A673 (cell line): ENCODE measurements at regions not wholly inside any gene's neighbourhood (a gene's known extent, or its start where the extent isn't known, plus 50 kb on each side); places are given as distances from the start of the nearest gene placed in this dataset.
"Not testable (repeated sequence)": the region's sequence is repeated elsewhere in the genome, so short reads cannot be mapped to it uniquely, and the experiment has no call there.

Experiments
- BruUV-seq: library from RNA; stranded (reverse); fragments of 400-500 nt; replicated peaks from 2 replicates; lab custom pipeline; 2021; lab: Mats Ljungman, UMichigan
- CTCF ChIA-PET: fragments of 300-600 bp; sonication (Branson Sonifier 250); formaldehyde crosslinking; loops from one replicate; lab custom pipeline; 2022; ENCODE audit warnings: antibody characterized with exemption; lab: Charles Lee
- POLR2A ChIA-PET: fragments of 300-600 bp; sonication (Branson Sonifier 250); formaldehyde crosslinking; loops from one replicate; lab custom pipeline; 2022; ENCODE audit warnings: antibody characterized with exemption; ENCODE audit not compliant: low non-redundant PET; lab: Charles Lee
- DNase-seq: peaks from one replicate; pipeline ENCODE4 v3.0.0-alpha.2; 2015; ENCODE audit warnings: low spot score
- H3K27ac ChIP-seq: fragments of 200-600 bp; sonication (generic); 2 replicates; pipeline ENCODE4 v1.5.1; 2016; ENCODE audit warnings: mixed run types, low read depth, mild to moderate bottlenecking, mixed read lengths, antibody characterized with exemption, low read length; ENCODE audit not compliant: poor library complexity, severe bottlenecking
- H3K27me3 ChIP-seq: fragments of 200-600 bp; sonication (generic); replicated peaks from 2 replicates; pipeline ENCODE4 v1.6.1; 2017; ENCODE audit warnings: mixed run types, low read depth, mild to moderate bottlenecking, mixed read lengths, antibody characterized with exemption, low read length; ENCODE audit not compliant: insufficient read depth, poor library complexity
- H3K36me3 ChIP-seq: fragments of 200-600 bp; sonication (generic); 2 replicates; pipeline ENCODE4 v1.6.1; 2016; ENCODE audit warnings: mixed run types, mild to moderate bottlenecking, mixed read lengths, antibody characterized with exemption, low read length; ENCODE audit not compliant: insufficient read depth, poor library complexity, severe bottlenecking
- H3K4me1 ChIP-seq: fragments of 200-600 bp; sonication (generic); 2 replicates; pipeline ENCODE4 v1.6.1; 2017; ENCODE audit warnings: mixed run types, mild to moderate bottlenecking, mixed read lengths, antibody characterized with exemption, low read length; ENCODE audit not compliant: insufficient read depth, poor library complexity, severe bottlenecking
- H3K4me3 ChIP-seq: fragments of 200-600 bp; sonication (generic); 2 replicates; pipeline ENCODE4 v1.5.1; 2016; ENCODE audit warnings: low read depth, mixed run types, mild to moderate bottlenecking, mixed read lengths, low read length; ENCODE audit not compliant: poor library complexity, severe bottlenecking
- H3K9me3 ChIP-seq: fragments of 200-600 bp; sonication (generic); 2 replicates; pipeline ENCODE4 v1.6.1; 2016; ENCODE audit warnings: mixed run types, low read depth, mild to moderate bottlenecking, mixed read lengths, antibody characterized with exemption, low read length; ENCODE audit not compliant: poor library complexity, severe bottlenecking
- CTCF ChIP-seq: fragments of 300-800, 200-600 bp; sonication (generic); conservative IDR thresholded peaks from 2 replicates; pipeline ENCODE4 v1.5.1; 2017; ENCODE audit warnings: low read depth, mild to moderate bottlenecking, antibody characterized with exemption, low read length, moderate library complexity, mixed read lengths
- EZH2 ChIP-seq: fragments of 200-600 bp; sonication (generic); IDR thresholded peaks from 2 replicates; pipeline ENCODE4 v1.6.1; 2017; ENCODE audit warnings: borderline replicate concordance, low read depth, mild to moderate bottlenecking, mixed read lengths, antibody characterized with exemption, low read length; ENCODE audit not compliant: poor library complexity, severe bottlenecking
- intact Hi-C: fragments of 100-400 bp; cut with micrococcal nuclease; formaldehyde crosslinking; loops from one replicate; pipeline ENCODE4 v1.10.0; 2022; ENCODE audit not compliant: unreplicated experiment

- TF ChIP-seq EZH2 (no peak), CTCF (no peak)
- intact Hi-C loops, result no loop called here
- Histone ChIP-seq H3K27ac (no peak overlapping the region), H3K4me1 (no peaks in the 10 kb centered on the region), H3K4me3 (no peak overlapping the region), H3K27me3 (no peaks in the 10 kb centered on the region), H3K9me3 (no peaks in the 10 kb centered on the region), H3K36me3 (no peaks in the 10 kb centered on the region)
- POLR2A ChIA-PET, result no interaction called here
- DNase-seq, result no peak
- CTCF ChIA-PET, result no interaction called here
- BruUV-seq, result no TSS peak
Observed at GRCh38 chr13:105672881-105673280, 862.6 kb downstream of the EFNB2 start.

- intact Hi-C loops, H3K9me3 ChIP-seq, H3K36me3 ChIP-seq, CTCF ChIA-PET, H3K27me3 ChIP-seq, H3K4me3 ChIP-seq, H3K4me1 ChIP-seq, POLR2A ChIA-PET, DNase-seq, BruUV-seq, H3K27ac ChIP-seq: not testable (repeated sequence)
Observed at GRCh38 chr13:105671131-105671530, 864.3 kb downstream of the EFNB2 start.

- BruUV-seq, result no TSS peak
- CTCF ChIA-PET, result no interaction called here
- no peaks in the 10 kb centered on the region for H3K4me1 ChIP-seq
Observed at GRCh38 chr13:105670179-105670990, 865.1 kb downstream of the EFNB2 start.

GRCh38 chr13:105665284-105665683, 870.2 kb downstream of the EFNB2 start:
- Histone ChIP-seq H3K36me3 (no peaks in the 10 kb centered on the region), H3K9me3 (no peaks in the 10 kb centered on the region), H3K27ac (no peak overlapping the region), H3K4me1 (no peaks in the 10 kb centered on the region), H3K27me3 (no peaks in the 10 kb centered on the region), H3K4me3 (no peak overlapping the region)
- intact Hi-C loops, result no loop called here
- no peak for DNase-seq
- BruUV-seq, result no TSS peak
- ChIA-PET CTCF (no interaction called here), POLR2A (no interaction called here)
- TF ChIP-seq CTCF, result no peak
- no peak for TF ChIP-seq EZH2

More at GRCh38 chr13:105670179-105670990, 865.1 kb downstream of the EFNB2 start:
- Histone ChIP-seq H3K9me3 (no peaks in the 10 kb centered on the region), H3K27me3 (no peaks in the 10 kb centered on the region), H3K4me3 (no peak overlapping the region), H3K27ac (no peak overlapping the region), H3K36me3 (no peaks in the 10 kb centered on the region)
- intact Hi-C loops, result no loop called here
- POLR2A ChIA-PET, result no interaction called here
- DNase-seq, result no peak
- TF ChIP-seq EZH2, result no peak
